GM23338 (cell line): ENCODE measurements at regions not wholly inside any gene's neighbourhood (a gene's known extent, or its start where the extent isn't known, plus 50 kb on each side); places are given as distances from the start of the nearest gene placed in this dataset.

Experiments
- ATAC-seq: fragments of 200-7000 bp; cut with Tn5 transposase; 3 replicates; pipeline ENCODE4 v1.9.1; 2020
- DNase-seq: peaks from one replicate; pipeline ENCODE4 v3.0.0-alpha.2; 2015; ENCODE audit warnings: low spot score
- H2AFZ ChIP-seq: fragments of 200-600 bp; sonication (generic); 2 replicates; pipeline ENCODE4 v1.8.0; 2016; ENCODE audit warnings: antibody characterized with exemption, mild to moderate bottlenecking, moderate library complexity
- H3F3A ChIP-seq: fragments of 200-600 bp; sonication (generic); replicated peaks from 2 replicates; pipeline ENCODE4 v1.8.0; 2017; ENCODE audit warnings: antibody characterized with exemption, mixed run types, low read depth
- H3K27ac ChIP-seq: fragments of 200-600 bp; sonication (generic); 2 replicates; pipeline ENCODE4 v1.6.1; 2016; ENCODE audit warnings: low read depth
- H3K27me3 ChIP-seq: fragments of 200-600 bp; sonication (generic); 2 replicates; pipeline ENCODE4 v1.8.0; 2016; ENCODE audit warnings: mild to moderate bottlenecking, mixed run types, moderate library complexity; ENCODE audit not compliant: insufficient read depth
- H3K36me3 ChIP-seq: fragments of 200-600 bp; sonication (generic); 2 replicates; pipeline ENCODE4 v1.8.0; 2016; ENCODE audit warnings: mild to moderate bottlenecking; ENCODE audit not compliant: insufficient read depth
- H3K4me1 ChIP-seq: fragments of 200-600 bp; sonication (generic); 2 replicates; pipeline ENCODE4 v1.8.0; 2016; ENCODE audit warnings: mild to moderate bottlenecking, moderate library complexity; ENCODE audit not compliant: insufficient read depth
- H3K4me2 ChIP-seq: fragments of 200-600 bp; sonication (generic); 2 replicates; pipeline ENCODE4 v1.7.1; 2017; ENCODE audit warnings: mixed run types
- H3K4me3 ChIP-seq: fragments of 200-600 bp; sonication (generic); 2 replicates; pipeline ENCODE4 v1.6.1; 2016; ENCODE audit warnings: mixed run types
- H3K79me2 ChIP-seq: fragments of 200-600 bp; sonication (generic); replicated peaks from 2 replicates; pipeline ENCODE4 v1.8.0; 2017; ENCODE audit warnings: mild to moderate bottlenecking; ENCODE audit not compliant: insufficient read depth
- H3K9me2 ChIP-seq: fragments of 200-600 bp; sonication (generic); 2 replicates; pipeline ENCODE4 v1.8.0; 2017; ENCODE audit not compliant: insufficient read depth
- H4K20me1 ChIP-seq: fragments of 200-600 bp; sonication (generic); replicated peaks from 2 replicates; pipeline ENCODE4 v1.8.0; 2017; ENCODE audit warnings: mild to moderate bottlenecking; ENCODE audit not compliant: insufficient read depth
- H3K27ac Mint-ChIP-seq: 2 replicates; pipeline ENCODE4 v1.8.0; 2020; ENCODE audit warnings: inconsistent platforms, mild to moderate bottlenecking, moderate library complexity, mixed read lengths
- H3K27me3 Mint-ChIP-seq: 3 replicates; pipeline ENCODE4 v1.8.0; 2022; ENCODE audit warnings: low read depth, mild to moderate bottlenecking, moderate library complexity, mixed read lengths, inconsistent platforms; ENCODE audit not compliant: insufficient read depth, poor library complexity
- H3K36me3 Mint-ChIP-seq: 3 replicates; pipeline ENCODE4 v1.8.0; 2021; ENCODE audit warnings: low read depth, mild to moderate bottlenecking, inconsistent platforms, moderate library complexity, mixed read lengths
- H3K4me1 Mint-ChIP-seq: 3 replicates; pipeline ENCODE4 v1.8.0; 2020; ENCODE audit warnings: mild to moderate bottlenecking, inconsistent platforms, mixed read lengths
- H3K4me3 Mint-ChIP-seq: 3 replicates; pipeline ENCODE4 v1.8.0; 2021; ENCODE audit warnings: moderate library complexity, mild to moderate bottlenecking, inconsistent platforms, mixed read lengths
- H3K9me3 Mint-ChIP-seq: 3 replicates; pipeline ENCODE4 v1.8.0; 2020; ENCODE audit warnings: moderate library complexity, mild to moderate bottlenecking, inconsistent platforms, mixed read lengths
- CREB1 ChIP-seq: fragments of 250-450 bp; sonication (Bioruptor Pico); IDR thresholded peaks from 2 replicates; pipeline ENCODE4 v1.5.0; 2020; ENCODE audit warnings: low read depth, mild to moderate bottlenecking, moderate library complexity
- CTCF ChIP-seq, 2 experiments: fragments of 200-600 bp in 1 of 2; sonication (generic) in 1 of 2; conservative IDR thresholded peaks; 2 replicates each; pipeline versions ENCODE4 v1.5.1 to v1.6.1; 2016 to 2017; ENCODE audit warnings: antibody characterized with exemption in 2 of 2, low read depth in 2 of 2, mild to moderate bottlenecking in 2 of 2, moderate library complexity in 1 of 2
- EZH2 ChIP-seq: fragments of 200-600 bp; sonication (generic); IDR thresholded peaks from one replicate; pipeline ENCODE4 v1.8.0; 2017; ENCODE audit warnings: antibody characterized with exemption, mild to moderate bottlenecking, low read depth; ENCODE audit not compliant: unreplicated experiment
- EZH2phosphoT487 ChIP-seq: fragments of 200-600 bp; sonication (generic); IDR thresholded peaks from one replicate; pipeline ENCODE4 v1.8.1; 2018; ENCODE audit warnings: antibody characterized with exemption; ENCODE audit not compliant: unreplicated experiment
- JUNB ChIP-seq: IDR thresholded peaks from one replicate; pipeline ENCODE4 v1.6.1; 2016; ENCODE audit warnings: antibody characterized with exemption; ENCODE audit not compliant: unreplicated experiment
- NANOG ChIP-seq: IDR thresholded peaks from 2 replicates; pipeline ENCODE4 v1.6.1; 2016; ENCODE audit warnings: antibody characterized with exemption, borderline replicate concordance
- POLR2AphosphoS5 ChIP-seq: IDR thresholded peaks from 2 replicates; pipeline ENCODE4 v1.6.1; 2016; ENCODE audit warnings: antibody characterized with exemption, low read depth
- REST ChIP-seq: IDR thresholded peaks from one replicate; pipeline ENCODE4 v1.6.1; 2018; ENCODE audit warnings: antibody characterized with exemption; ENCODE audit not compliant: unreplicated experiment
- STAT1 ChIP-seq: IDR thresholded peaks from one replicate; pipeline ENCODE4 v1.6.1; 2016; ENCODE audit warnings: antibody characterized with exemption; ENCODE audit not compliant: unreplicated experiment
- ZNF114 ChIP-seq: fragments of 250-450 bp; sonication (Bioruptor Pico); IDR thresholded peaks from 2 replicates; pipeline ENCODE4 v1.5.0; 2020; ENCODE audit warnings: mild to moderate bottlenecking, moderate library complexity
- ZNF331 ChIP-seq: fragments of 250-450 bp; sonication (Bioruptor Pico); IDR thresholded peaks from 2 replicates; pipeline ENCODE4 v1.5.0; 2020; ENCODE audit warnings: low read depth, mild to moderate bottlenecking, moderate library complexity
- ZNF462 ChIP-seq: fragments of 250-450 bp; sonication (Bioruptor Pico); IDR thresholded peaks from 2 replicates; pipeline ENCODE4 v1.5.0; 2020; ENCODE audit warnings: mild to moderate bottlenecking, moderate library complexity
- TF ChIP-seq, protein P1 (sequence below): IDR thresholded peaks from 2 replicates; pipeline ENCODE4 v1.6.1; 2016; ENCODE audit warnings: antibody characterized with exemption

GRCh38 chr1:88610687-88611086, 73.4 kb upstream of the PKN2 start (continued):
- TF ChIP-seq CTCF (conservative IDR thresholded peaks at IDR 0.05; ENCODE audit: low read depth in 2 of 2) (no peak), ZNF114 (no peak)

DNA sequence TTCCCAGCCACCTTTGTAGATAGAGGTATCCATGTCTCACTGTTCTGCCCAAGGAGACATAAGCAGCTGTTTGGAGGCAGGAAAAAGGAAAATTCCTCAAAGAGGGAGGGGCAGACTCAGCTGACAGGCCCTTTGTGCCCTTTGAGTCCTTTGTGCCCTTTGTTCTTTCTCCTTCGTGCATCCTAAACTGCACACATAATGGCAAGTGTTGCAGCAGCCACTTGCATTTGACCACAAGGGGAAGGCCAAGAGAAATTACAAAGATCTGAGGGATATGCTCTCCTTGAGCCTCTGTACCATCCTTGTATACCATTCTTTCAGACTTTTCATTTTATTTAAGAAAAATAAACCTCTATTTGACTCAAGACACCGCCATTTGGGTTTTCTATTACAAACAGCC, 71.8 kb upstream of the PKN2 start:
- Mint-ChIP-seq H3K27ac (no peak overlapping the region), H3K36me3 (peaks cover 3% of the 10 kb centered on the region; the same call in 2 of the 3 replicates), H3K4me1 (peaks cover 8% of the 10 kb centered on the region; the same call in 2 of the 3 replicates), H3K4me3 (no peak overlapping the region), H3K27me3 (no peaks in the 10 kb centered on the region), H3K9me3 (peaks cover 3% of the 10 kb centered on the region)
- no peaks in the 10 kb centered on the region for H3K27me3 ChIP-seq
- no peaks in the 10 kb centered on the region for H3K36me3 ChIP-seq
- H3K9me2 ChIP-seq: no peaks in the 10 kb centered on the region; the same call in 1 of the 2 replicates
- DNase-seq: peak; percentile 18
- no peak overlapping the region for H3K27ac ChIP-seq
- H3K4me2 ChIP-seq: no peak overlapping the region
- no peaks in the 10 kb centered on the region for H3F3A ChIP-seq
- H4K20me1 ChIP-seq: no peaks in the 10 kb centered on the region
- H2AFZ ChIP-seq: 0 out of 2 replicates have a peak overlapping the region, but pooled peaks have one; percentile 4
- peak; percentile 33; the same call in 1 of the 3 replicates for ATAC-seq
- peaks cover 3% of the 10 kb centered on the region; the same call in 1 of the 2 replicates for H3K4me1 ChIP-seq
- H3K4me3 ChIP-seq: no peak overlapping the region
- H3K79me2 ChIP-seq: no peaks in the 10 kb centered on the region
- no peak for TF ChIP-seq EZH2phosphoT487
- no peak for TF ChIP-seq ZNF331 (CRISPR knock-in tag)
- no peak for TF ChIP-seq REST
- no peak for TF ChIP-seq JUNB
- TF ChIP-seq NANOG: no peak
- no peak for TF ChIP-seq ZNF462 (CRISPR knock-in tag)
- TF ChIP-seq EZH2: no peak
- TF ChIP-seq ZNF114: no peak
- TF ChIP-seq STAT1: no peak
- TF ChIP-seq CREB1: no peak
- no peak for TF ChIP-seq POLR2AphosphoS5
- TF ChIP-seq, protein P1, sequence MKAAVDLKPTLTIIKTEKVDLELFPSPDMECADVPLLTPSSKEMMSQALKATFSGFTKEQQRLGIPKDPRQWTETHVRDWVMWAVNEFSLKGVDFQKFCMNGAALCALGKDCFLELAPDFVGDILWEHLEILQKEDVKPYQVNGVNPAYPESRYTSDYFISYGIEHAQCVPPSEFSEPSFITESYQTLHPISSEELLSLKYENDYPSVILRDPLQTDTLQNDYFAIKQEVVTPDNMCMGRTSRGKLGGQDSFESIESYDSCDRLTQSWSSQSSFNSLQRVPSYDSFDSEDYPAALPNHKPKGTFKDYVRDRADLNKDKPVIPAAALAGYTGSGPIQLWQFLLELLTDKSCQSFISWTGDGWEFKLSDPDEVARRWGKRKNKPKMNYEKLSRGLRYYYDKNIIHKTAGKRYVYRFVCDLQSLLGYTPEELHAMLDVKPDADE: no peak
